Astrocyte of the cerebellum (primary cell): ENCODE measurements at regions not wholly inside any gene's neighbourhood (a gene's known extent, or its start where the extent isn't known, plus 50 kb on each side); places are given as distances from the start of the nearest gene placed in this dataset.
"Not testable (repeated sequence)": the region's sequence is repeated elsewhere in the genome, so short reads cannot be mapped to it uniquely, and the experiment has no call there.

ENCODE experiments used
- DNase-seq: peaks from one replicate; pipeline ENCODE4 v3.0.0-alpha.2; 2011; ENCODE audit warnings: low read depth
- H3K4me3 ChIP-seq: 2 replicates; pipeline ENCODE4 v1.5.1; 2011; ENCODE audit warnings: mild to moderate bottlenecking, low read depth, low read length, moderate library complexity
- CTCF ChIP-seq: IDR thresholded peaks from 2 replicates; pipeline ENCODE4 v1.5.1; 2012; ENCODE audit warnings: low read length, low read depth, moderate library complexity, mild to moderate bottlenecking; ENCODE audit errors: missing control alignments
- in situ Hi-C: cut with HindIII; loops from 2 replicates; pipeline ENCODE4 v1.10.0; 2017; ENCODE audit warnings: low sequenced_read_pairs

GRCh38 chr2:126253669-126254068, 402.3 kb upstream of the GYPC start:
- H3K4me3 ChIP-seq: no peak overlapping the region
- in situ Hi-C loops: no loop called here
- TF ChIP-seq CTCF: no peak
- DNase-seq: no peak

GRCh38 chr2:126264625-126265024, 391.3 kb upstream of the GYPC start:
- no peak for TF ChIP-seq CTCF
- in situ Hi-C loops: no loop called here
- H3K4me3 ChIP-seq: no peak overlapping the region
- DNase-seq: no peak

GRCh38 chr2:126269911-126270310, 386.0 kb upstream of the GYPC start:
- no peak for DNase-seq
- in situ Hi-C loops: no loop called here
- no peak overlapping the region for H3K4me3 ChIP-seq
- TF ChIP-seq CTCF: no peak

GRCh38 chr2:126270587-126270986, 385.4 kb upstream of the GYPC start:
- DNase-seq: no peak
- TF ChIP-seq CTCF: no peak
- in situ Hi-C loops: no loop called here
- H3K4me3 ChIP-seq: no peak overlapping the region

- no peak for TF ChIP-seq CTCF
- no peak overlapping the region for H3K4me3 ChIP-seq
- in situ Hi-C loops: no loop called here
- DNase-seq: no peak
Measured at GRCh38 chr2:126272401-126272800, 383.6 kb upstream of the GYPC start.

- DNase-seq: no peak
- in situ Hi-C loops: no loop called here
- TF ChIP-seq CTCF: no peak
Measured at GRCh38 chr2:126275098-126275497, 380.9 kb upstream of the GYPC start.

GRCh38 chr2:126276268-126276667, 379.7 kb upstream of the GYPC start:
- H3K4me3 ChIP-seq, in situ Hi-C loops, DNase-seq: not testable (repeated sequence)

More at GRCh38 chr2:126275098-126275497, 380.9 kb upstream of the GYPC start:
- H3K4me3 ChIP-seq: no peak overlapping the region
